ENCODE measurements at regions not wholly inside any gene's neighbourhood (a gene's known extent, or its start where the extent isn't known, plus 50 kb on each side); places are given as distances from the start of the nearest gene placed in this dataset.

DNA sequence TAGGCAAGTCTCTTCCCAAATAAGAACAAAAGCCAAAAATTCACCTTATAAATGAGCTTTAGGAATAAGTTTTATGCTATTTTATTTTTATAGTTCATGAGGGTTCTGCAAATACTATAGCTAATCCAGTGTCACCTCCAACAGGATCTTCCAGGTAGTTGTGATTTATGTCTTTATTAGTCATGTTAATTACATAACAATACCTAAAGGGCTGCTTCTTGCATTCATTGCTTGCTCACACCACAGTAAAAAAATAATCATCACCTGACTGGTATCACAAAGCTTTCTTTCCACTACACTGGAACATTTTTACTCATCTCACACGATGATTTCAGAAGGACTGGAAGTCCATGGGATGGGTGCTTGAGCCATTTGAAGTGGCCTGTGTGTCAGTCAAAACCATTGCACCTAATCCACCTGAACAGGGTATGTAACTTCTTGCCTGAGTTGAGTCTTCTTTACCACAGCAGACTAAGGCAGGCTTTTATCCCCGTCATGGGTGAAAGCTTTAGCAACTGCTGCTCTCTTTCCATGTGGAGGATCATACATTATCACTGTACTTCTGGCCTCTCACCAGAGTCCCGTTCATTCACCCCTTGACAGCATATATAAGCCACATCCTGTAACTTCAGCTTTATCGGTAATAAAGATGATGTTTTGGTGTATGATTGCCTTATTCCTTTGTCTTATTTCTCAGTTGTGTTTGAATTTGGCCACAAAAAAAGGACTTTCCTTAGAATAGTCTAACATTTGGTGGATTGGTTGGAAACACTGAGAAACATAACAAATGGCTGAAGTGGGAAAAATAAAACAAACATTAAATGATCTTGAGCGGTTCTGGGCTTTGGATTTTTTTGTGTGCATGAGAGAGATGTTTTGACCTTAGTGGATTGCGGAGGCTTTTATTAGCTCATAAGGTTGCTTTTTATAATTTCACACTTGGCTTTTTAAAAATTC lies 382.6 kb upstream of the THBS1 start:
- no peak for ATAC-seq
- TF ChIP-seq RARB (CRISPR knock-in tag; IDR thresholded peaks at IDR 0.05), result no peak

GRCh38 chr15:39199076-39199475 lies 381.8 kb upstream of the THBS1 start:
- TF ChIP-seq ESRRG (CRISPR knock-in tag; IDR thresholded peaks at IDR 0.05) (no peak), ZNF8 (CRISPR knock-in tag; IDR thresholded peaks at IDR 0.05) (no peak), CSDC2 (CRISPR knock-in tag; IDR thresholded peaks at IDR 0.05) (no peak), SNAI2 (CRISPR knock-in tag; IDR thresholded peaks at IDR 0.05) (no peak)
- ATAC-seq, result peak; percentile 61

- TF ChIP-seq GLIS3 (CRISPR knock-in tag; IDR thresholded peaks at IDR 0.05), result no peak
- TF ChIP-seq BACH2 (CRISPR knock-in tag; IDR thresholded peaks at IDR 0.05; ENCODE audit: borderline replicate concordance), result no peak
- no peak for TF ChIP-seq OSR1 (CRISPR knock-in tag; IDR thresholded peaks at IDR 0.05)
- no peak for TF ChIP-seq TSHZ2 (CRISPR knock-in tag; IDR thresholded peaks at IDR 0.05)
- TF ChIP-seq TOX (CRISPR knock-in tag; IDR thresholded peaks at IDR 0.05; ENCODE audit: borderline replicate concordance), result no peak
- no peak for TF ChIP-seq TCF4 (CRISPR knock-in tag; IDR thresholded peaks at IDR 0.05; ENCODE audit: borderline replicate concordance)
- no peak for TF ChIP-seq ZFP3 (CRISPR knock-in tag; IDR thresholded peaks at IDR 0.05)
- no peak for TF ChIP-seq POU6F1 (CRISPR knock-in tag; IDR thresholded peaks at IDR 0.05; ENCODE audit: borderline replicate concordance, low read depth)
- TF ChIP-seq ZNF565 (CRISPR knock-in tag; conservative IDR thresholded peaks at IDR 0.05; ENCODE audit: low read depth), result no peak
- TF ChIP-seq CSRNP3 (CRISPR knock-in tag; IDR thresholded peaks at IDR 0.05), result no peak
- no peak for TF ChIP-seq ZNF8 (CRISPR knock-in tag; IDR thresholded peaks at IDR 0.05)
- no peak for TF ChIP-seq ESRRG (CRISPR knock-in tag; IDR thresholded peaks at IDR 0.05)
- no peak for TF ChIP-seq ZNF70 (CRISPR knock-in tag; IDR thresholded peaks at IDR 0.05)
- TF ChIP-seq ZC3H10 (CRISPR knock-in tag; IDR thresholded peaks at IDR 0.05), result no peak
- no peak for TF ChIP-seq ZFP30 (CRISPR knock-in tag; IDR thresholded peaks at IDR 0.05)
- TF ChIP-seq RARB (CRISPR knock-in tag; IDR thresholded peaks at IDR 0.05), result no peak
- ATAC-seq, result no peak
Measured at GRCh38 chr15:39200586-39200985, 380.3 kb upstream of the THBS1 start.

- TF ChIP-seq ZNF8 (CRISPR knock-in tag; IDR thresholded peaks at IDR 0.05) (no peak), SNAI2 (CRISPR knock-in tag; IDR thresholded peaks at IDR 0.05) (no peak), ESRRG (CRISPR knock-in tag; IDR thresholded peaks at IDR 0.05) (no peak), ISL1 (CRISPR knock-in tag; IDR thresholded peaks at IDR 0.05) (no peak), TOX (CRISPR knock-in tag; IDR thresholded peaks at IDR 0.05; ENCODE audit: borderline replicate concordance) (no peak), ZFP3 (CRISPR knock-in tag; IDR thresholded peaks at IDR 0.05) (no peak), RARB (CRISPR knock-in tag; IDR thresholded peaks at IDR 0.05) (no peak), ARNTL (CRISPR knock-in tag; IDR thresholded peaks at IDR 0.05; ENCODE audit: borderline replicate concordance, low read depth) (no peak), BACH2 (CRISPR knock-in tag; IDR thresholded peaks at IDR 0.05; ENCODE audit: borderline replicate concordance) (no peak)
Measured at GRCh38 chr15:39202641-39203040, 378.2 kb upstream of the THBS1 start.

GRCh38 chr15:39204031-39204430 lies 376.8 kb upstream of the THBS1 start:
- no peak for ATAC-seq
- TF ChIP-seq POU6F1 (CRISPR knock-in tag; IDR thresholded peaks at IDR 0.05; ENCODE audit: borderline replicate concordance, low read depth), result no peak
- no peak for TF ChIP-seq ZNF8 (CRISPR knock-in tag; IDR thresholded peaks at IDR 0.05)
- no peak for TF ChIP-seq ZNF70 (CRISPR knock-in tag; IDR thresholded peaks at IDR 0.05)
- no peak for TF ChIP-seq BACH2 (CRISPR knock-in tag; IDR thresholded peaks at IDR 0.05; ENCODE audit: borderline replicate concordance)
- TF ChIP-seq RARB (CRISPR knock-in tag; IDR thresholded peaks at IDR 0.05), result no peak
- TF ChIP-seq CSRNP3 (CRISPR knock-in tag; IDR thresholded peaks at IDR 0.05), result no peak
- no peak for TF ChIP-seq ESRRG (CRISPR knock-in tag; IDR thresholded peaks at IDR 0.05)
- TF ChIP-seq, protein P1, sequence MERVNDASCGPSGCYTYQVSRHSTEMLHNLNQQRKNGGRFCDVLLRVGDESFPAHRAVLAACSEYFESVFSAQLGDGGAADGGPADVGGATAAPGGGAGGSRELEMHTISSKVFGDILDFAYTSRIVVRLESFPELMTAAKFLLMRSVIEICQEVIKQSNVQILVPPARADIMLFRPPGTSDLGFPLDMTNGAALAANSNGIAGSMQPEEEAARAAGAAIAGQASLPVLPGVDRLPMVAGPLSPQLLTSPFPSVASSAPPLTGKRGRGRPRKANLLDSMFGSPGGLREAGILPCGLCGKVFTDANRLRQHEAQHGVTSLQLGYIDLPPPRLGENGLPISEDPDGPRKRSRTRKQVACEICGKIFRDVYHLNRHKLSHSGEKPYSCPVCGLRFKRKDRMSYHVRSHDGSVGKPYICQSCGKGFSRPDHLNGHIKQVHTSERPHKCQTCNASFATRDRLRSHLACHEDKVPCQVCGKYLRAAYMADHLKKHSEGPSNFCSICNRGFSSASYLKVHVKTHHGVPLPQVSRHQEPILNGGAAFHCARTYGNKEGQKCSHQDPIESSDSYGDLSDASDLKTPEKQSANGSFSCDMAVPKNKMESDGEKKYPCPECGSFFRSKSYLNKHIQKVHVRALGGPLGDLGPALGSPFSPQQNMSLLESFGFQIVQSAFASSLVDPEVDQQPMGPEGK (CRISPR knock-in tag; IDR thresholded peaks at IDR 0.05; ENCODE audit: borderline replicate concordance), result no peak

More at GRCh38 chr15:39202641-39203040, 378.2 kb upstream of the THBS1 start:
- no peak for ATAC-seq
